Lung microvascular endothelial cell (primary cell): ENCODE measurements at regions not wholly inside any gene's neighbourhood (a gene's known extent, or its start where the extent isn't known, plus 50 kb on each side); places are given as distances from the start of the nearest gene placed in this dataset.
"Not testable (repeated sequence)": the region's sequence is repeated elsewhere in the genome, so short reads cannot be mapped to it uniquely, and the experiment has no call there.

Source experiments
- DNase-seq, 2 donors: peaks; one replicate each; pipeline versions ENCODE4 v3.0.0 to v3.0.0-alpha.2; 2010; ENCODE audit warnings: low read depth in 2 of 2

DNA sequence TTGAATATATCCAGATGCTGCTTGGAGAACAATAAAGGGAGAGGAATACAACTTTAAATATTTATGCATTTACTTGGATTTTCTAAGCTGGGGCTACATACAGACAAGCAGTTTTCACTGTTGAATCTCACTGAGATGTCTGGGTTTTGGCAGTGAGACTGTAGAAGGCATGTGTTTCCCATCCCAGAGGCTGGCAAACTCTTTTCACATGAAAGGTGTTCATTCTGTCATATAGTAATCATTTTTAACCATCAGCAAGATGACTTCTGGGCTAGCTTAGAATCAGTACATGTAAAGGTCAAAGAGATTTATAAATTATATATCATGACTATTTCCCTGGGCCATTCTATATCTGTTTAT, 218.7 kb upstream of the SGO1 start:
- no peak for DNase-seq

DNA sequence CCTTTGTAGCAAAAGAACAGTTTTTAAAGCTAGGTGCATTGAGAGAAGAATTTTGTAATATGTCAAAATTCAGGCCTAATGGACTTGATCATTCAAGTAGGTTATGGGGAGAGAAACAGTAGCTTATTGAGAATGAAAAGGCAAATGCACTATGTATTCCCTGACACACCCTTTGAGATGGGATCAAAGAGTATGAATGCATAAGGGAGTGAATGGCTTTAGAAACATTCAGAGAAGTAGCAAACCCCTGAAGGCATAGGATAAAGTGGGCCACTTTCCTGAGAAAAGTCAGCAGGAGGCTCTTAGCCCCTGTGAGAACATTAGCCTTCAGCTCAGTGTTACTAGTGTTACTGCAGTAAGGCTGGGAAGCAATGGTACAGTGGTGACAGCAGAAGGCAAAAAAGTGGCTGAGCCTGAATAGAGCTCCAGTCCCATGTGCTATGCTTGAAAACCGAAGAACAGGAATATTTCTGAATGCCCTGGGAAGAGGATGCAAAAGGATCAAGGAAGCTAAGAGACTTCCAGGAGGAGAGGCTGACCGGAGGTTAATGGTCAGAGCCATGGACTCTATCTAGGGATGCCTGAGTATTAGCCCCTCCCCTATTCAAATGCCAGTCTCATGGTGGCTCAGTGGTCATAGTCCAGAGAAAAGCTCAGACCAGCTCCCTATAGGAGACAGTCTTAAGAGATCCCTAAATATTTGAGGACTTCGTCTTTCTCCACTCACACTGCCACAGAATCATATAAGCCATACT, 218.2 kb upstream of the SGO1 start:
- no peak for DNase-seq

DNA sequence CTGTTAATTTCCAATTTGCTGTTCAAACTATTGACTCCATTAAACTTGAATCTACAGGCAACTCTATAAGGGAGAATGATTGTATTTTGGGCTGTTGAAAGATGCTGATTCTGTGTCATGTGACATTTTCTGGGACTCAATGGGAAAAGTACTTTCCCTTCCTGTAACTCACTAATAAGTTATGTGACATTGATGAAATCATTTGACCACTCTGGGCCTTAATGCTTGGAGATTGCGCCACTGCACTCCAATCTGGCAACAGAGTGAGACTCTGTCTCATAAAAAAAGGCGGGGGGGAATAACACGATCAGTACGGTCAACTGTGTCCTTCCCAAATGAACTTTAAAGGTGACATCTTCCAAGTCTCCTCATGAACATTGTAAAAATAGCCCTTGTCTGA, 215.2 kb upstream of the SGO1 start:
- no peak for DNase-seq

DNA sequence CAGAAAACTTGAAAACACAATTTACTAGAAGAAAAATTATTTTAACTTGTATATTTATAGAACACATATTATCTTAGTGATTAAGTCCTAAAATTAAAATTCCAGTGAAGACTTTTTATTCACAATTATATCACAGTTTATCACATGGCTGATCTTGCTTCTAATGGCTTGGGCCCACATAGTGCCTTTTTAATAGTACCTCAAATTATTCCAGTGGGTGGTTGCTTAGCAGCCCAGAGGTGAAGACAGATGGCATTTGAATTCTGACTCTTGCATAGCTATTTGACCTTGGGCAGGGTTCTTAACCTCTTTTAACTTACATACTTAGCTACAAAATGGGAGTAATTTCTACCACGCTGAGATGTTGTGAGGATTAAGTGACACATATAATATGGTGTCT, 214.7 kb upstream of the SGO1 start:
- DNase-seq = no peak

DNA sequence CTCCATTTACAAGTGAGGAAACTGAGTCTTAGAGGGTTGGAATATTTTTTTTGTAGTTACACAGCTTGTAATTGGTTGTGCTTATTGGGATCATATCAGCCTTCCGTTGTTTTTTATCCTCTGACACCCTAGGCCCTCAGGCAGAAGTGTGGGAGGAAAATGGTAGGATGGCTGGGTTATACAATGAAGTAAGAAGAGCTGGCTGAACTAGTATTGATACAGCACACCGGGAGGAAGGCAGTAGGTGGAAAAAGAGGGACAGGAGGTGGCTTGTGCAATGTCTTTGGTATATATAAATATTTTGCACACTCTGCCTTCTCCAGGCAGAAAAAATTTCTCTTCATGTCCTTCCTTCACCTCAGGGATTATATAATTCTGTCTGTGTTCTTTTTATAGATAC, 214.3 kb upstream of the SGO1 start:
- no peak for DNase-seq

DNA sequence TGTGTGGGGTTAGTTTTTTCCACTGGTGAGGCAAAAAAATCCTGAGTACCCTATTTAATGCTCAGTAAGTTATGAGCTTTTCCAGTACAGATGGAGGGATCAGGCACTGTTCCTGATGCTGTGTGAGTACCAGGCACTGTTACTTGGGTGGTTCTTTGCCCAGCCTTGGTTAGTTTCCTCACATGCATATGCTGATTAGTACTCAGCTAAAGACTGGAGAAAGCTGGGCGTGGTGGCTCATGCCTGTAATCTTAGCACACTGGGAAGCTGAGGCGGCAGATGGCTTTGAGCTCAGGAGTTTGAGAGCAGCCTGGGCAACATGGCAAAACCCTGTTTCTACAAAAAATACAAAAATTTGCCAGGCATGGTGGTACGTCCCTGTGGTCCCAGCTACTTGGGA, 210.3 kb upstream of the SGO1 start:
- DNase-seq = no peak

DNA sequence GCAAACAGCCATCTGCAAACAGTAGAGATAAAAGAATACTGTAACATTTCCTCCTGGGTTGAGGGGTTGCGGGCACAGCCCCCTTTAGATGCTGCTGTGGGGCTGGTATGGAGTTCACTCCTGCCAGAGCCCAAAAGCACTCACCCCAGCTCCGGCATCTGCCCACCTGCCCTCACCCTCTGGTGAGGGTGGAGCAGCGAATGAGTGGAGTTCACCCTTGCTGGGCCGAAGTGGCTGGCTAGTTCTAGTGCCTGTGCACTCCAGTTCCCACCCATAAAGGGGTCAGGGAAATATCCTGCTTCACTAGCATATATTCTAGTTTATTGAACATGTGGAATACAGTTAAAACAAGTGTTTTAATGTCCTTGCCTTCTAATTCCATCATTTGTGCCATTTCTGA, 209.7 kb upstream of the SGO1 start:
- DNase-seq = no peak

DNA sequence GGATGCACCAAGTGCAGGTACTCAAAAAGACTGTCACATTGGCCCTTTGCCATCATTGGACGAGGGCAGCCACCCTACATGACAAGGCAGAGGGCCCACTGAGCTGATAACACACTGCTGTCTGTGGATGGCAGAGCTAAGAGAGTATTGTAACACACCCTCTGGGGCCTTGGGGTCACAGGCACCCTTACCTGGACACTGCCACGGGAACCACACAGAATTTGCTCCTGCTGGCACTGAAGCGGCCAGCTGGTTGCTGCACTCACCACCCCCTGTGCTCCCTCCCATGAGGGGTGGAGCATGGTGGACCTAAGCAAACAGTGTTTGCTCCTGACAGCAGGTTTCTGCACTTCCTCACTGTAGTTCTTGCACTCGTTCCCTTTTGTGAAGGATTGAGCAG, 208.2 kb upstream of the SGO1 start:
- DNase-seq = no peak

DNA sequence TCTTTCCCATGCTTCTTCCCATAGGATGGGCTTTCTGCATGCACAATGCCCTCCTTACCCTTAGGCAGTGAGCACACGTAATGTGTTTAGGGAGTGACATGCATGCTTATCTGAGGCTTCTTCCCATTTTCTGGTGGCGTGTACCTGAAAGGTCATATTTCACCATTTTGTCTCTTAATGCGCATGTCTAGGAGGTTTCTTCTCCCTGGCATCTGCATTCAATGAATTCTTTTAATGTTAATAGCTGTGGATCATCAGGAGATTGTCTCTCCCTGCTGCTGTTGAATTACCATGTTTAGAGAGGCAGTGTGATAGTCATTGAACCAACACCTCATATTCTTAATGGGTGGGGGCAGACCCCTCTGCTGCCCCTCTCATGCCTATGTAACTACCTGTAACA, 205.6 kb upstream of the SGO1 start:
- no peak for DNase-seq

DNA sequence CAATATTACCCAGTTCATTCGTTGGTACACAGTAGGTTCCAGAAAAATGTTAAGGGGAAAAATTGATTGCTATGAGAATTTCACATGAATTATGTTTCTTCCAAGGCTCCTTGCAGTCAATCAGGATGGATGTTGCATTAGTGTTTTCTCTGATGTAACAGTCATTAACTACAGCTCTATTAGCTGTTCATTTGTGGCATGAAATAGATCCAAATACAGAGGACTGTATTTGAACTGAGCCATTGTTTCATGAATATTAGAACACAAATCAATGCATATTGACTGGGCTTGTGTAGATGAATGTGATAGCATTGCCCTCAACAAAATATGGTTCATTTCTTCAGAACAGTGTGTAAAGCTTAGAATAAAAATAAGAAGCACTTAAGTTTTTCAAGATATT, 203.0 kb upstream of the SGO1 start:
- DNase-seq = no peak

DNA sequence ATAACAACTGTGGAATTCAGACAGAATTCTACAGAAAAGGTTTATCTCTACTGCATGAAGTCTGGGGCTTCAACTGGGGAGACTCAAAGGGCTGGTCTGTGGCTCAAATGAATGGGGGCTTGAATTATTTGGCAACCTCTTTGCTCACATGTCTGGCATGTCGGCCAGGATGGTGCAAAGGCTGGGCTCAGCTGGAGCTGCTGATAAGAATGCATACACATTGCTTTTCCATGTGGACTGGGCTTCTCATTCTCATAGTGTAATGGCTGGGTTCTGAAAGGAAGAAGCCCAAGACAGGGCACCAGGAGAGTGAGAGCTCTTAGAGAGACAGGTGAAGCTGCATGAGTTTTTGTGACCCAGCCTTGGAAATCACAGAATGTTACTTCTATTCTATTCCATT, 194.3 kb upstream of the SGO1 start:
- DNase-seq = no peak

DNA sequence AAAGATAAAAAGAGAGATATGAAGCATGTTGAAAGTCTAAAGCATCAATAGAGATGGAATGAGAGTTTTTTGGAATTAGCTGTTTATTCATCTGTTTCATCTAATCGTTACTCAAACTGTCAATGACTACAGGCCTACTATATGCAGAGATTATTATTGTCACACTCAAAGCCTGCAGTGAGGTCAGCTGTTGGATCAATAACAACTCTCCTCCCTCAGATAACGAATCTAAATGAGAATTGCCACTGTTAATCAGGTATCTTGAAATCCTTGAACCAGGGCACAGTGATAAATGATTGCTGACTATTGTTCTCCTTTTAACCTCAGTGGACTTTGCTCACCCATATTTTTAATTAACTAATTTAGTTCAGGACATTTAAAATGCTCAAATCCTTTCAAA, 192.3 kb upstream of the SGO1 start:
- no peak for DNase-seq

DNA sequence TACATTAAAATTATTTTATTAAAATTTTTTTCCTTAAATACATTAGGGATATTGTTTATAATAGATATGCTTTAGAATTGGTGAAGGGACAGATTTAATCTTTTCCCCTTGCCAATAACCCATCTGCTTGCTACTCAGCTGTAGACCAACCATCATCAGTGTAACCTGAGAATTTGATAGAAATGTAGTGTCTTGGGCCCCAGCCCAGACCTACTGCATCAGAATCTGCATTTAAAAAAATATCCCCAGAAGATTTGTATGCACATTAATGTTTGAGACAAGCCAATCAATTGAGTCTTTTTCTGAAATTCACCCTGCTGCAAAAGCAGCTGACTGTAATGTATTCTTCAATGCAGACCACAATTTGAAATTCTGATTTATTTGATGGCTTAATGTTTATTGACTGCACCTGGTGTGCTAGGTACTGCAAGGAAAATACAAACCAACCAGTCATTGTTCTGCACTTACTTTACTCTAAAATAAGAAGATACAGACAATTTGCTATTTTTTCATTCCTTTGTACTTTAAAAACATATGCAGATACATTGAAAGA, 190.7 kb upstream of the SGO1 start:
- no peak for DNase-seq

DNA sequence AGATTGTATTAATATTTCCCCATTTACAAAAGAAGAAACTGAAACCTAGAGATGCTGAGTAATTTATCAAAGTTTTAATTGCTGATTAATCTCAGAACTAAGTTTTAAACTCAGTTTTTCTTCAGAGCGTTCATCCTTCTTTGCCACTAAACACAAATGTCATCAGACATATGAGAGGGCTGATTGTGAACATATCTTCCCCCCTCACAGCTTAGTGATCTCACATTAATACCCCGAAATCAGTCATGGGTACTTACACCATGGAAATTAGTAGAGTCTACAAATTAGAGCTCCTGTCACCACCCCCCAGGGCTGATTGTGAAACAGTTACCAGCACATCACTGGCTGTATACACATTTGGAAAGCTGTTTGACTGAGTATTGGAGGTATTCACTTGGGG, 189.3 kb upstream of the SGO1 start:
- no peak for DNase-seq

DNA sequence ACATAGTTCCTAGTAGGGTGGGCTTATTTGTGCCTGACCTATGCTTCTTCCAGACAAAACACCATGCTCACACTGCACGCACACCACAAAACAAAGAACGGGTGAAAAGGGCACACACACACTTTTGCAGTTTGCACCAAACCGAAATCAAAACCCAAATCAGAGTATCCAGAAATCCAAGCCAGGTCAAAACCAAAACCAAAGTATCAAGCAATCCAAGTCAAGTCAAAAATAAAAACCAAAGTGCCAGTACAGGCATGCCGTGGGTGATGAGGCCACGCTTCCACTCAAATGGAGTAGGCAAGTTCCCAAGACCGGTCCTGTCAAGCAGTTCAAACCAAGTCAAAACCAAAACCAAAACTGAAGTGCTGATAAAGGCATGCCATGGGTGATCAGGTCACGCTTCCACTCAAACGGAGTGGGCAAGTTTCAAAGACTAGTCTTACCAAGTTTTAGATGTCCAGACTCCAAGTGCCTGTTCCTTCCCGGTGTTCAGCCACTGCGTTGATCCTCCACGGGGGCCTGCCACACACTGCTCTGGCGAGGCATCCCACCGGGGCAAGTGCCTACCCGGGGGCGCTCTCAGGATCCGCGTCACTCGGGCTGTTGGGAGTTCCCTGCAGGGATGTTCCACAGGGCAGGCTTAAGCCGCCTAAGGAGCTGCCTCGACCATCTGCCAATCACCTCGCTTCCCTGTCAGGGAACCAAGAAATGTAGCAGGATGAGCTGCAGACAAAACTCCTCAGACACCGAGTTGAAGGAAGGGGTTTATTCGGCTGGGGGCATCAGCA, 184.5 kb upstream of the SGO1 start:
- DNase-seq = not testable (repeated sequence)

DNA sequence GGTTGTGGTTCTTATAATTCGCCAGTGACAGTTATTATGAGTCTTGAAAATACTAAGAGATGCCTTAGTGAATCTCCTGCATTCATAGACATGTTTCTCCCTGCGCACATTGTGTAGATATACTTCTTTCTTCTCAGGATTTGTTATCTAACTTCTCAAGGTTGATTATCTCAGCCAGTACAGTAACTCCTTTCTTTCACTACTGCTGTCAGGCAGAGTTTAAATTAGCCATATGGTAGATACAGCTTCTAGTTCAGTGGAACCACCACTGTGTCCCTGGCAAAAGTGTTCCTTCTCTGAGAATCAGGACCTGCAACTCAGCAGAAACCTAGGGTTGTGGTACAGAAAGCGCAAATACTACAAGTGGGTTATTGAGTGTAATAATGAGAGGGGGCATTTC, 175.0 kb upstream of the SGO1 start:
- no peak for DNase-seq

DNA sequence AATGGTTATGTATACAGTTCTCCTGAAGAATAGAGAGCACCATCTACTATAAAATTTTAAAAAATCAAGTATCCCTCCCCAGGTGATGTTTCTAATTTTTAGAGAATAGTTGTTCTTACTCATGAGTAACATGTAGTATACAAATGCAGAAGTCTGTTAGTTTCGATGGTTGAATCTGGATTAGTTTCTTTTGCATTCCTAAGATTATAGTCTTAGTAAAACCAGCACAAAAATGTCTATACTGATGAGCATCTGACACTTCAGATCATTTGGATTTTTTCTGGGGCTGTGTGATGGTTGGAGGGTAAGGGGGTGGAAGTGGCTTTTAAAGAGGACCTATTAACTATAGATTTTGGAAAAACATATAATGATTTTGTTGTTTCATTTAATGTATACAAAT, 167.3 kb upstream of the SGO1 start:
- DNase-seq = no peak

DNA sequence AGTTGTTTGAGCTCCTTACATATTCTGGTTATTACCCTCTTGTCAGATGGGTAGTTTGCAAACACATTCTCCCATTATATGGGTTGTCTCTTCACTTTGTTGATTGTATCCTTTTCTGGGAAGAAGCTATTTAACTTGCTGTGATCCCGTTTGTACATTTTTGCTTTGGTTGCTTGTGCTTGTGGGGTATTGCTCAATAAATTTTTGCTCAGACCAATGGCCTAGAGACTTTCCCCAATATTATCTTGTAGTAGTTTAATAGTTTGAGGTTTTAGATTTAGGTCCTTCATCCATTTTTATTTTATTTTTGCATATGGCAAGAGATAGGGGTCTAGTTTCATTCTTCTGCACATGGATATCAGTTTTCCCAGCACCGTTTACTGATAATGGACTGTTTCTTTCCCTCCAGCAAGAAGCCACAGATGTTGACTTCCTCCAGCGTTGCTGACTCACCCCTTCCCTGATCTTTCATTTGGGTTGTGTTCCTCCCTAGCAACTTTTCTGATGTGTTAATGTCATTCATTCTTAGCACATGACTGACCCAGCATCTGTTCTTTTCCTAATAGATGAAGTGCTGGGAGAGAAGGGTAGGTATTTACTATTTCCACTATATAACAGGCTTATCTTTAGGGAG, 166.7 kb upstream of the SGO1 start:
- no peak for DNase-seq

DNA sequence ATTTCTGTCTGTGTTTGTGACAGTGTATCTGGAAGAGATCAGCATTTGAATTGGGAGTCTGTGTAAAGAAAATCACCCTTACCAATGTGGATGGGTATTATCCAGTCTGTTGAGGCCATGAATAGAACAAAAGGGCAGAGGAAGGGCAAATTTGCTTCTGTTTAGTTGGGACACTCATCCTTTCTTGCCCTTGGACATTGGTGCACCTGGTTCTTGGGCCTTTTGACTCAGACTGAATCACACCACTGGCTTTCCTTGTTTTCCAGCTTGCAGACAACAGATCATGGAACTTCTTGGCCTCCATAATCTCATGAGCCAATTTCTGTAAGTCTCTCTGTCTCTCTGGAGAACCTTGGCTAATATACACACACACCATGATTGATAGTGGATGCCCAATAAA, 164.4 kb upstream of the SGO1 start:
- no peak for DNase-seq

DNA sequence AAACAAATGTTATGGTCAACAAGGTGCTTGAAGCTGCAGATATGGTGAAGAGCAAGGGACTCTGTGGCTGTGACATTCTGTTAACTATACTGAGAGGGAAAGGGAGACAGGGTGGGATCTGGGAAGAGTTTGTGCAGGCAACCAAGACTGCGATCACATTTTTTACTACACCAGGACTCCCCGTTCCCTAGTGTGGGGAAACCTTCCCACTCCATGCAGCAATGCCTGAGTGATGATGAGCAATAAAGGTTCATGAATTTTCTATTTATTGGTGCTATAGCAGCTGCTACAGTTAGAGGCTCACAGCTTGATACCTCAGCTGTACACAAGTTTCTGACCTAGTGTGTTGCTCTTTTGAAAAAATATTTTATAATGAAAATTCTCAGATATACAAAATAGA, 160.9 kb upstream of the SGO1 start:
- no peak for DNase-seq

DNA sequence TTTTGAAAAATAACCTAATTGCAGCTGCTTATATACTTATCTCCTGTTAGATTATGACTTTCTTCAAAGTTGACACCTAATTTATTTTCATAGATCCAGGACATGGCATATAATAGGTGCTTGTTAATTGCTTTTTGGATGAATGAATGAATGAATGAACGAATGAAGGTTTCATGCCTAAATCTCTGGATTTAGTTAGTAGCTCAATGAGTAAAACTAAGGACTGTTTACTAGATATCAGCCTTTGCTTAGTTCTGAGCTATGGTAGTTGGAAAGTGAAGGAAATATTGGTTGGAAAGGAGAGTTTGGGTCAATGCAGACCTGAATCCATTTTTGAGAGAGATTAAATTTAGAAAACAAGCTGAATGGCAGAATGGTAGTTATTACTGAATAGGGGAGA, 160.4 kb upstream of the SGO1 start:
- DNase-seq = no peak

DNA sequence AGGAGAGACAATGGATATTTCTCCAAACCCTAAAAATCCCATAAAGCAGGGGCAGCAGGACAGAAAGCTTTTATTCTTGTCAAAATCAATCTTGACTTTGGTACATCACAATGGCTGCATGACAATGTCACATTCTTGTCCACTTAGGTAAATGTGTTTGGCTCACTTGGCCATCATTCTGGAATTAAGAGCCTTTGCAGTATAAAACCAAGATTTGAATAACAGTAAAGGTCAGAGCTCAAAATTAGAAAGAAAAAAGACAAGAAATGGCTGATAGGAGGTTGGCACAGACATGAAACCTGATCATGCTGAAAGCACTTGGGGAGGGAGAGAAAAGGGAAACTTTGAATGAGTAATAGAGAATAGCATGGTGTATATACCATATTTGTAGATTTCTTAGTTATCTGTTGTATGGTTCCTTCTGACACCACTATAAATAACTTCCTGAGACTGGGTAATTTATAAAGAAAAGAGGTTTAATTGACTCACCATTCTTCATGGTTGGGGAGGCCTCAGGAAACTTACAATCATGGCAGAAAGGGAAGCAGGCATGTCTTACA, 158.5 kb upstream of the SGO1 start:
- no peak for DNase-seq
